ENCODE measurements at regions not wholly inside any gene's neighbourhood (a gene's known extent, or its start where the extent isn't known, plus 50 kb on each side); places are given as distances from the start of the nearest gene placed in this dataset.
"Not testable (repeated sequence)": the region's sequence is repeated elsewhere in the genome, so short reads cannot be mapped to it uniquely, and the experiment has no call there.

GRCh38 chr20:47982574-47983360 lies 197.5 kb upstream of the SULF2 start:
- H3K27ac ChIP-seq (ENCODE audit: low read depth, low read length, poor library complexity, severe bottlenecking): no peak overlapping the region
- H3K27me3 ChIP-seq (replicated peaks; ENCODE audit: insufficient read depth, low read depth, low read length, poor library complexity): peaks cover 3% of the 10 kb centered on the region
- no peaks in the 10 kb centered on the region for H3K9me3 ChIP-seq (ENCODE audit: low read depth, low read length, poor library complexity, severe bottlenecking)
- no peaks in the 10 kb centered on the region for H3K4me1 ChIP-seq (ENCODE audit: insufficient read depth, low read length, poor library complexity, severe bottlenecking)
- TF ChIP-seq CTCF (conservative IDR thresholded peaks at IDR 0.05; ENCODE audit: low read depth, low read length) (no peak), EZH2 (IDR thresholded peaks at IDR 0.05; ENCODE audit: borderline replicate concordance, low read depth, low read length, poor library complexity, severe bottlenecking) (no peak)
- no TSS peak for BruUV-seq (replicated peaks)
- POLR2A ChIA-PET (ENCODE audit: low non-redundant PET): no interaction called here
- no peak overlapping the region for H3K4me3 ChIP-seq (ENCODE audit: low read depth, low read length, poor library complexity, severe bottlenecking)
- intact Hi-C loops (cut with micrococcal nuclease; ENCODE audit: unreplicated experiment): no loop called here
- no peaks in the 10 kb centered on the region for H3K36me3 ChIP-seq (ENCODE audit: insufficient read depth, low read length, poor library complexity, severe bottlenecking)
- no peak for DNase-seq (ENCODE audit: low spot score)
- CTCF ChIA-PET: no interaction called here

GRCh38 chr20:47981222-47981621 lies 195.9 kb upstream of the SULF2 start:
- intact Hi-C loops (cut with micrococcal nuclease; ENCODE audit: unreplicated experiment): no loop called here
- TF ChIP-seq CTCF (conservative IDR thresholded peaks at IDR 0.05; ENCODE audit: low read depth, low read length): no peak
- Histone ChIP-seq H3K4me3 (ENCODE audit: low read depth, low read length, poor library complexity, severe bottlenecking) (no peak overlapping the region), H3K27ac (ENCODE audit: low read depth, low read length, poor library complexity, severe bottlenecking) (no peak overlapping the region), H3K27me3 (replicated peaks; ENCODE audit: insufficient read depth, low read depth, low read length, poor library complexity) (peaks cover 3% of the 10 kb centered on the region), H3K4me1 (ENCODE audit: insufficient read depth, low read length, poor library complexity, severe bottlenecking) (no peaks in the 10 kb centered on the region), H3K36me3 (ENCODE audit: insufficient read depth, low read length, poor library complexity, severe bottlenecking) (no peaks in the 10 kb centered on the region), H3K9me3 (ENCODE audit: low read depth, low read length, poor library complexity, severe bottlenecking) (no peaks in the 10 kb centered on the region)
- CTCF ChIA-PET: no interaction called here
- POLR2A ChIA-PET (ENCODE audit: low non-redundant PET): interaction anchor here (0.7 kb wide), 1 partner anchor 33 kb away, joined by 3 read pairs; no protein-coding TSS in a partner anchor
- no TSS peak for BruUV-seq (replicated peaks)
- no peak for DNase-seq (ENCODE audit: low spot score)

GRCh38 chr20:47980336-47981177 lies 195.3 kb upstream of the SULF2 start:
- DNase-seq (ENCODE audit: low spot score): no peak
- intact Hi-C loops (cut with micrococcal nuclease; ENCODE audit: unreplicated experiment): no loop called here
- no peaks in the 10 kb centered on the region for H3K4me1 ChIP-seq (ENCODE audit: insufficient read depth, low read length, poor library complexity, severe bottlenecking)
- TF ChIP-seq CTCF (conservative IDR thresholded peaks at IDR 0.05; ENCODE audit: low read depth, low read length) (no peak), EZH2 (IDR thresholded peaks at IDR 0.05; ENCODE audit: borderline replicate concordance, low read depth, low read length, poor library complexity, severe bottlenecking) (no peak)
- POLR2A ChIA-PET (ENCODE audit: low non-redundant PET): interaction anchor here (0.7 kb wide), 1 partner anchor 33 kb away, joined by 3 read pairs; no protein-coding TSS in a partner anchor
- CTCF ChIA-PET: no interaction called here
- no peak overlapping the region for H3K27ac ChIP-seq (ENCODE audit: low read depth, low read length, poor library complexity, severe bottlenecking)
- H3K9me3 ChIP-seq (ENCODE audit: low read depth, low read length, poor library complexity, severe bottlenecking): no peaks in the 10 kb centered on the region
- no peak overlapping the region for H3K4me3 ChIP-seq (ENCODE audit: low read depth, low read length, poor library complexity, severe bottlenecking)
- no TSS peak for BruUV-seq (replicated peaks)
- H3K27me3 ChIP-seq (replicated peaks; ENCODE audit: insufficient read depth, low read depth, low read length, poor library complexity): peaks cover 3% of the 10 kb centered on the region
- H3K36me3 ChIP-seq (ENCODE audit: insufficient read depth, low read length, poor library complexity, severe bottlenecking): no peaks in the 10 kb centered on the region

- intact Hi-C loops (cut with micrococcal nuclease; ENCODE audit: unreplicated experiment): not testable (repeated sequence)
These were observed 194.2 kb upstream of the SULF2 start for GRCh38 chr20:47979361-47980095.

More at GRCh38 chr20:47979361-47980095, 194.2 kb upstream of the SULF2 start:
- H3K27me3 ChIP-seq (replicated peaks; ENCODE audit: insufficient read depth, low read depth, low read length, poor library complexity); DNase-seq (ENCODE audit: low spot score); H3K36me3 ChIP-seq (ENCODE audit: insufficient read depth, low read length, poor library complexity, severe bottlenecking); H3K9me3 ChIP-seq (ENCODE audit: low read depth, low read length, poor library complexity, severe bottlenecking); BruUV-seq (replicated peaks); H3K4me1 ChIP-seq (ENCODE audit: insufficient read depth, low read length, poor library complexity, severe bottlenecking); H3K27ac ChIP-seq (ENCODE audit: low read depth, low read length, poor library complexity, severe bottlenecking); CTCF ChIA-PET; H3K4me3 ChIP-seq (ENCODE audit: low read depth, low read length, poor library complexity, severe bottlenecking); POLR2A ChIA-PET (ENCODE audit: low non-redundant PET): not testable (repeated sequence)

Measured in A673 (cell line).